GM19397 (cell line): ENCODE measurements at regions not wholly inside any gene's neighbourhood (a gene's known extent, or its start where the extent isn't known, plus 50 kb on each side); places are given as distances from the start of the nearest gene placed in this dataset.
"Not testable (repeated sequence)": the region's sequence is repeated elsewhere in the genome, so short reads cannot be mapped to it uniquely, and the experiment has no call there.

Experiments
- ATAC-seq: cut with Tn5 transposase; IDR thresholded peaks from one replicate; pipeline ENCODE4 v1.9.1; 2021; ENCODE audit warnings: mild to moderate bottlenecking, moderate library complexity; ENCODE audit not compliant: unreplicated experiment

DNA sequence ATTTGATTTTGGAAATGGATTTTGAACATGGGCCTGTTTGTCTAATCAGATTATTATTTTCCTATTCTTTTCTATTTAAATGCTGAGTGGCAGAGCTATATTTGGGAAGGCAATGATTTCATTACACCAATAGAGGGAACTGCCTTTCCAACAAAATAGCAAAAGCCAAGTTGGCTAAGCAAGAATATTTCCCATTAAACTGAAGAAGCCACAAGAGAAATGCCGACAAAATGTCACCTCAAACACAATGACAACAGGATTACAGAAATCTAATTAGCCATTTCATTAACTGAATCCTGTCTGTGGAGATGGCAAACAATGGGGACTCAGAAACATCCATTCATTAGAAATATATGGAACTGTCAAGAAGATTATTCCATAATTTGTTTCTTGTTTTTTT lies 1593.1 kb upstream of the RAG2 start:
- no peak for ATAC-seq

DNA sequence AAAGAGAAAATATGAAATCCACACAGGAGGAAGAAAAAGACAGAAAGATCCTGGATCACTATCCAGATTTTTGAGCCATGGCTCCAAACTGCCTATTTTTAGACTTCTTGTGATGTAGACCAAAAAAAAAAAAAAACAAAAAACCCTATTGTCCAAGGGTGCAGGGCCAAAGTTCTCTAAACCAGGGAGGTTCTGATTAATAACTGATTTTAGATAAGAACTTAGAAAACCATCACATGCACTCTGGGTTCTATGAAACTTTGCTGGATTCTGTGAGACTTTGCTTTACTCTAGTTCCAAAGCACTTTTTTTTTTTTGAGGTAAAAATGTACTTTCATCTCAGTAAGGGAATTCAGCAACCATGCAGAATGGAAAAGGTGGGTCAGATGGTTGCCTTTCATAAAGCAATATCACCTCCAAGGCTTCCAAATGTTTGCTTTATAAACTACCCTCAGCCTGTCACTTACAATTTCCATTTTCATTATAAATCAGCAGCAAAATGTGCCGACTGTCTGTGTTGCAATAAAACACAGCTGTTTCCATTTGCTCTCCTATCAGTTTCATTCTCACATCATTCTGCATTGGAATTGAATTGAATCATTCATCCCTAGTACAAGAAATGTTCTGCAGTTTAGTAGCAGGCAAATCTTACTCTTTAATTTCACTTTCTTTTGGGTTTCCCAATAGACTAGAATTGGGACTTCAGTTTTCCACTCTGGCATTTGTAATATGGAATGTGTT lies 1584.3 kb upstream of the RAG2 start:
- ATAC-seq: no peak

DNA sequence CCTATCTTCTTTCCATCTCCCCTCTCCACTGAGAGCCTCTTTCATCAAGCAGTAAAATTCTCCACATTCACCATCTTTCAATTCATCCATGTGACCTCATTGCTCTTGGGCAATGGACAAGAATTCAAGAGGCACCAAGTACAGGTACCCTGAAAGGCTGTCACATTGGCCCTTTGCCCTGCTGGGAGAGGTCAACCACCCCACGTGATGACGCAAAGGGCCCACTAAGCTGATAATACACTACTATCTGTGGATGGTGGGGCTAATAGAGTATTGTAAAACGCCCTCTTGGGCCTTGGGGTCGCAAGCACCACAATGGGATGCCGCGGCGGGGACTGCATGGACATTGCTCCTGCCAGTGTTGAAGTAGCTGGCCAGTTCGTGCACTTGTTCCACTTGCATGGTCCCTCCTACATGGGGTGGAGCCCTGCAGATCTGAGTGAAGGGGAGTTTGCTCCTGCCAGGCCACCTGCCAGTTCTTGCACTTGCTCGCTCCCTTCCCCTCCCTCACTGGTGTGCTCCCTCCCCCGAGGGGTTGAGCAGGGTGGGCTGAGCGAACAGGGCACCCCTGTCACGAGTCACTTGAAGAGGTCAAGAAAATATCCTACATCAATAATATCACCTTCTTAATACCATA lies 1578.8 kb upstream of the RAG2 start:
- no peak for ATAC-seq

DNA sequence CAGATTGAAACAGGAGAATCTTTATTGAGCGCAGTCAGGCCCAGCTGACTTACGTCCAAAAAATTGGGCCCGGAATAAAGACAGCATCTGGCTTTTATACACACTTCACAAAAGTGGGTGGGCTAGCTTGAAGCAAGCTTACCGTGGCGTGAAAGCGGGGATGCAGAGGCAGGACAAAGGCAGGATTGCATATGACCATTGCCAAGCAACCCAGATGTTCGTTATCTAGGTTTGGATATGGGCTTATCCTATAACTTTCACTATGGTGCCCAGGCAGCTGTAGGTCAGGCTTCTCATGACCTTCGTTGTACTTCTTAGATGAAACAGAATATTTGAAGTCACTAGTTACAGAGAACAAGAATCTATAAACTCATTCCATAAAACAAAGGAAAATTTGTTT lies 1575.6 kb upstream of the RAG2 start:
- ATAC-seq: no peak

DNA sequence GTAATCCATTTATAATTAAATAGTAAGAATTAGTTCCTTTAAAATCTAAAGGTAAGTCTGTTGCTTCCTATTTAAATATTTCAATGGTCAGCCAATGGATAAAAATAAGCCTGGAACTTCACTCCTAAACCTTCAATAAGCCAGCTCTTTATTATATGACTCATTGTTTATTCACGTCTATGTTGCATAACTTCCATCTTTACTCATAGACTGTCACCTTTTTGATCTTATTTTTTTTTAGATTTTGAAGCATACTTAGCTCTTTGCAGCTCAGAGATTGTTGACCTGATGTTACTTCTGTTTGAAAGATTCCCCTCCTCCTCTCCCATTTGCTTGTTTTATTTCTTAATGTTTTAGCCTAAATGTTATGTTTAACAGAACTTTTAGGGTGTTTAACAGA lies 1571.2 kb upstream of the RAG2 start:
- ATAC-seq: no peak

DNA sequence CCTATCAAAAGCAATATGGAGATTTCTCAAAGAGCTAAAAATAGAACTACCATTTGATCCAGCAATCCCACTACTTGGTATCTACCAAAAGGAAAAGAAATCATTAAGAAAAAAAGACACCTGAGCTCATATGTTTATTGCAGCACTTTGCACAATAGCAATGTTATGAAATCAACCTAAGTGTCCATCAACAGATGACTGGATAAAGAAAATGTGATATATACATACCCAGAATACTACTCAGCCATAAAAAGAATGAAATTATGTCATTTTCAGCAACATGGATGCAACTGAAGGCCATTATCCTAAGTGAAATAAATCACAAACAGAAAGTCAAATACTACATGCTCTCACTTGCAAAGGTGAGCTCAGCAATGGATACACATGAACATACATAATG lies 1565.5 kb upstream of the RAG2 start:
- no peak for ATAC-seq

DNA sequence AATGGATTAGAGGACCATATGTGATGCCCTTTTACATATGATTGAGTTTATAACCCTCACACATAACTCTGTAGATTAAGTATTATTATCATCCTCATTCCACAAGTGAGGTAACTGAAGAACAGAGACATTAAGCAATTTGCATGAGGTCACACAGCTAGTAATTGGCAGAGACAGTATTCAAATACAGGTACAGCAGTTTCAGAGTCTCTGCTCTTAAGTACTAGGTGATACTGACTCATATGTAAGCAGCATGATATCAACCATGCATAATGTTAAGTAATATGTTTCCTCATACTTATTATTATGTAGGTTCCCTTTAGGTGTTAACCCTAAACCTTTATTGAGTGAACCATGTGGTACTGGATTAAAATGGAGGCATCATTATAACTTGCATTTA lies 1562.4 kb upstream of the RAG2 start:
- no peak for ATAC-seq

DNA sequence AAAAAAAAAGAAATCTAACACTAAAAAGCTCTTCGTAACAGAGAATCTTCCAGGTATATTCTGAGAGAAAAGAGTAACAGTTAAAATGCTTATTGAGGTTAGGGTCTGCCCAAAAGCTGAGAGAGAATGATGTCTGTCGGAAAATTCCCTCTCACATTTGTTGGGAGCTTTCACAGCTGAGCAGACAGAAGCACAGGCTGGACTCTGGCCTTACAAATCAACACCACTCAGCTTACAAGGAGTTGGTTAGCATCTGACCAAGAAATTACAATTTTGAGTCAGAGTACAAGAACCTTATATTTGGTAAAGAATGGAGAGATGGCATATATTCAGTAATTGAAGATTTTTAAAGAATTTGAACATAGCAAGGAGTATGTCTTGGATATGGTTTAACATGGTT lies 1561.0 kb upstream of the RAG2 start:
- no peak for ATAC-seq

DNA sequence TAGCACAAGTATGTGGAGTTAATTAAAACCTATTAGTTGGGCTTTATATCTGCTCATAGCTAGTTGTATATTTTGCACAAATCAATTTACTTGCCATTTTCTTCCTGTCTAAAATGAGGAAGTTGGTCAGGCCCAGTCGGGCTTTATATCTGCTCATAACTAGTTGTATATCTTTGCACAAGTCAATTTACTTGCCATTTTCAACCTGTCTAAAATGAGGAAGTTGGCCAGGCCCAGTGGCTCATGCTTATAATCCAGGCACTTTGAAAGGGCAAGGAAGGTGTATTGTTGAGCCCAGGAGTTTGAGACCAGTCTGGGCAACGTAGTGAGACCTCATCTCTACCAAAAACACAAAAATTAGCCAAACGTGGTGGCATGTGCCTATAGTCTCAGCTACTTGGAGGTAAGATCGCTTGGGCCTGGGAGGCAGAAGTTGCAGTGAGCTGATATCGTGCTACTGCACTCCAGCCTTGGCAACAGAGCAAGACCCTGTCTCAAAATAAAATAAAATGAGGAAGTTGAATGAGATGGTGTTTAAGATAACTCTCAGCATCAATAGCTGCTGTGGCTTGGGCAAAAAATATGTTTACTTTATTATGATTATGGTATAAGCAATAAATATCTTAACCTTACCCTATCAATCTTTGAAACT lies 1558.6 kb upstream of the RAG2 start:
- no peak for ATAC-seq

DNA sequence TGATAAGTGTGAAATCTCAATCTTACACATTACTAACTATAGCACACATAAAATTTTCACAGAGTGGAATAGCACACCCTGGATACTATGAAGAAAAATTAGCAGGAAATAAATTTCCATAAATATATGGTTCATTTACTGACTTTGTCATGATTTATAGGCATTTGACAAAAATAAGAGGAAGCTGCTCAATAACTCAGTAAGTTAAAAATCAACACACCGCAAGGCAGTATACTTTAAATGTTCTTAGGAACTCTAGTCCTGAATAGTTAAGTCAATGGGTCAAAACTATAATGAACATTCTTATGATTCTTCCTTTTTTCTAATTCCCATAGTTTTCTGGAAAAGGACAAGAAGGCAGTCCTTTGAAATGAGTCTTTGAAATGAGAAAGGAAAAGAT lies 1557.8 kb upstream of the RAG2 start:
- no peak for ATAC-seq

DNA sequence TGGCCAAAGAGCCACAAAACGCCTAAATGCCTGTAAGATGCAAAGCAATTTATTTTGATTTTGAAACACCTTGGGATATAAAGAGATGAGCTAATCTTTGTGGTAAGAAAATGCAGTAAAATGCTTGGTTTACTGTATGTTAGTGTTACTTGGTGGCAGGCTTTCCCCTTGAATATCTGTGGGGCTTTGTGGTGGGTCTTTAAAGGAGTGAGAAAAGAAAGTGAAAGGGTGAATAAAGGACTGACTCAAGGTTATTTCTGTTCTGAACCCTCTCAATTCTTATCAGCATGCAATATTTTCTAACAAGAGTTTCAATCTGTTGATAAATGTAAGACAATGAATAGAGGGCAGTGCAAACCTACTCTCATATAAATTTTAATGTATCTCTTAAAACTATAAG lies 1555.9 kb upstream of the RAG2 start:
- no peak for ATAC-seq

DNA sequence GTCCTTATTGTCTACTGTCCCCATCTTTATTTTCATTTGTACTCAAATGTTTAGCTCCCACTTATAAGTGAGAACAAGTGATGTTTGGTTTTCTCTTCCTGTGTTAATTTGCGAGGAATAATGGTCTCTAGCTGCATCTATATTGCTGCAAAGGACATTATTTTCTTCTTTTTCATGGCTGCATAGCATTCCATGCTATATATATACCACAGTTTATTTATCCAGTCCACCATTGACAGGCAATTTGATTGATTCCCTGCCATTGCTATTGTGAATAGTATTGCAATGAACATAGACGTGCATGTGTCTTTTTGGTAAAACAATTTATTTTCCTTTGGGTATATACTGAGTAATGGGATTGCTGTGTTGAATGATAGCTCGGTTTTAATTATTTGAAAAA lies 1545.8 kb upstream of the RAG2 start:
- no peak for ATAC-seq

DNA sequence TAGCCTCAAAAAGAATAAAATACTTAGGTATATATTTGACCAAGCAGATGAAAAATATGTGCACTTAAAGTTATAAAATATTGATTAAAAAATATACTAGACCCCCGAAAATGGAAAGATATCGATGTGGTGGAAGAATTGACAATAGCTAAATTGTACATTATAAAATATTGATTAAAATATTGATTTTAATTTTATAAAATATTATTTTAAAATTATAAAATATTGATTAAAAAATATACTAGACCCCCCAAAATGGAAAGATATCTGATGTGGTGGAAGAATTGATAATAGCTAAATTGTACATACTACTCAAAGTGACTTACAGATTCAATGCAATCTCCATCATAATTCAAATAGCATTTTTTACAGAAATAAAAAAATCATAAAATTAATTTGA lies 1540.9 kb upstream of the RAG2 start:
- no peak for ATAC-seq

DNA sequence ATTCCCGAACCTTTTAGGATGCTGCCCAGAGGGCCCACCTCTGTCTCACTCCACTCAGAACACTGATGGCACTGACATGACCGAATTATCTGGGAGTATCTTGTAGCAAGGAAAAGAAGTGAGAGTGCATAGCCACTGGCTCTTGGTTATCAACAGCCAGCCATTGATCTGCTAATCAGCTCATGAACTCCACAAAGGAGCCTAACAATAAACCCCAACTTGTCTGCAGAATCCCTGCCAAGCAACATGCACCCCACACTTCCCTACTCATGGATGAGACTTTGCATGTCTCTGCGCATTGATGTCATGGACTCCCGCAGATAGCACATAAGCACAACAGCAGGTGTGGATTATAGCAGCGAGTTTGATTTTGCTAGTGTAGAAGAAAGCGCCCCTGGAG lies 1538.9 kb upstream of the RAG2 start:
- ATAC-seq: no peak

DNA sequence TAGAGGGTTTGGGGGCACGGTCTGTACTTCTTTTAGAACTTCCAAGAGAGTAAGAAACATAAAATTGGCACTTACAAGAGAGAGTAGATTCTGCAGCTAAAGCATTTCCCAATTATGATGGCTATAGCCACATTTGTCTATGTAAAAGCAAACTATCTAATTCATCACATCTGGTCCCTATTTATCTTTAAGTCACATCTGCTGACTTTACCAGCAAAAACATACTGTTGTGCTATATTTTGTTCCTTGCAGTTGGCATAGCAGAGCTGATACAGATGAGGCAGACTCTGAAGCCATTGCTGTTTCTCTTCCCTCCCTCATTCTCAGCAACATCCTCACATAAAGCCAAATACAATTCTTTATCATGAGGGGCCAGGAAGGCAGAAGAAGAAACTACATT lies 1533.5 kb upstream of the RAG2 start:
- ATAC-seq: no peak

DNA sequence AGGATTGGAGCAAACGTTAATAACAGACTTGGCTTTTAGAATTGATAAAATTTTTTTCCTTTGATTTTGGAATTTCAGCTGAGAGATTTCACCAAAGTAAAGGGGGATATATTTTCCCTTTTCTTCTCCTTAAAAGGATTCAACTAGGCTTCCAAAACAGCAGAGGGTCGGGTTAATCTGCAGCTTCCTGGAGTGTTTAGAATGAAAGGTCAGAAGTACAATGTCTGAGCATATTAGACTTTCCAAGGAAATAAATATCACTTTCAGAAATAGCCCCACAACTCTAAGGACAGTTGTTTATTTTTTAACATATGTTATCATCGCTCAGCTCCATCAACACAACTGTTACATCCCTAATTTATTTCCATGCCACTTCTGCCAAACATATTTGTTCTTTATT lies 1532.9 kb upstream of the RAG2 start:
- no peak for ATAC-seq

DNA sequence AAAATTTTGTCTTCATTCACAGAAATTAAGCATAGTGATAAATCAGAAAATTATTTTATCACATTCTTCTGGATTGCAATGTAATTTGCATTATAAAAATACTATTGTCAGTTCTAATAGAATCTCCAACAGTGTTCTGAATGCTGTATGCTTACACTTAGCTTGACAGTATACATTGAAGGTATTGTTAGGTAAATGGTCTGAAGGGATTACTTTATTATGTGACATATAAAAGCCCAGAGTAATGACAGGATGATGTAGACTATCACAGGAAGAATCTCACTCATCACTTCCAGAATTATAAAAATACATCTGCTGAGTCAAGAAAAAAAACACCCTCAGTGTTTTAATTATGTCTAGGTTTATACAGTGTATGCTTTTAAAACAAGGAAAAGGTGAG lies 1532.5 kb upstream of the RAG2 start:
- ATAC-seq: no peak

DNA sequence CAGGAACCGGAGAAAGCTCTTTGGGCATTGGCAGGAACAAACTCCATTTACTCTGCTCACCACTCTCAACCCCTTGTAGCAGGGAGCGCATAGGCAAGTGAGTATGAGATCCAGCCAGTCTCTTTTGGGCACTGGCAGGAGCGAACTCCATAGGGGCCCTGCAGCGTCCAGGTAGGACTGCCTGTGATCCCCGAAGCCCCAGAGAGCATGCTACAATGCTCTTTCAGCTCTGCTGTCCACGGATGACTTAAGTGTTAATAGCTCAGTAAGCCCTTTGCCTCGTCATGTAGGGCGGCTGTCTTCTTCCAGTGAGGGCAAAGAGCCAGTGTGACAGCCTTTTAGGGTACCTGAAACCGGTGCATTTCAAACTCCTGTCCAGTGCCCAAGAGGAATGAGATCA lies 1525.6 kb upstream of the RAG2 start:
- no peak for ATAC-seq

DNA sequence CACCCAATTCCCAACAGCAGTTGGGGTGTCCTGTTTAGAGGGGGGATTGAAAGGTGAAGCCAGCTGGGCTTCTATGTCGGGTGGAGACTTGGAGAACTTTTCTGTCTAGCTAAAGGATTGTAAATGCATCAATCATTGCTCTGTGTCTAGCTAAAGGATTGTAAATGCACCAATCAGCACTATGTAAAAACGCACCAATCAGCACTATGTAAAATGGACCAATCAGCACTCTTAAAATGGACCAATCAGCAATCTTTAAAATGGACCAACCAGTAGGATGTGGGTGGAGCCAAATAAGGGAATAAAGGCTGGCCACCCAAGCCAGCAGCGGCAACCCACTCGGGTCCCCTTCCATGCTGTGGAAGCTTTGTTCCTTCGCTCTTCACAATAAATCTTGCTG lies 1518.6 kb upstream of the RAG2 start:
- not testable (repeated sequence) for ATAC-seq

DNA sequence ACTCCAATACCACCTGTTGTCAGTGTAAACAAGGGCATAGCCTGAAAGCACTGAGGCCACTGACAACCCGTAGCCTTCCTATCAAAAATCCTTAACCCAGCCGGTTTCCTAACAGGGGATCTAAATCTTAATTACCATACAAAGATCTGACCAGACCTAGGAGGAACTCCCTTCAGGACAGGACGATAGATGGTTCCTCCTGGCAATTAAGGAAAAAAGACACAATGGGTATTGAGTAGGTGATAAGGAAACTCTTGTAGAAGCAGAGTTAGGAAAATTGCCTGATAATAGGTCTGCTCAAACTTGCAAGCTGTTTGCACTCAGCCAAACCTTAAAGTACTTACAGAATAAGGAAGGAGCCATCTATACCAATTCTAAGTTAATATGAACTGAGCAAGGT lies 1517.3 kb upstream of the RAG2 start:
- ATAC-seq: not testable (repeated sequence)

DNA sequence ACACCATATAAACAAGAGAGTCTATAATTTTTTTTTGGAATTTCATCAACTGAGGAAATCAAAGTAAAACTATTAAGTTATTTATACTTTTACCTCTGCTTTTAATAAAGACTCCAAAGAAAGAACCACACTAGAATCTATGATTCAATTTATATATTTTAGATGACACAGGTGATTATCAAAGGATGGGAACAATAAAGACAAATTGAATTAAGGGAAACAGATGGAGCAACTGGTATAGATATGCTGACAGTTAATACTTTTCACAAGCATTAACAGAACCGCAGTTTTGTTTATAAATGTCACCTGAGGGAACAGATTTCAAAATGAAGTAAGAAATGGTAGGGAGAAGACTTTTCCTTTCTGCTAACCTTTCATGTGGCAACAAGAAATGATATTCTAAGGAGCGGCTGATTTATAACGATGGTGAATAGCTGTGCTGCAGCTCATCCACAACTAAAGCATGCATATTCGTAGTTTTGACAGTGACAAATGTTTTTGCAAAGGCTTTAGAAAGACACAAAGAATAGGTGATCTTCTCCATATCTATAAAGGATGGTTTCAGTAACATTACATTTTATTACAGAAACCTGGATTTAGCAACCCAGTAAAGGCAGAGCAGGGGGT lies 1502.9 kb upstream of the RAG2 start:
- ATAC-seq: no peak

DNA sequence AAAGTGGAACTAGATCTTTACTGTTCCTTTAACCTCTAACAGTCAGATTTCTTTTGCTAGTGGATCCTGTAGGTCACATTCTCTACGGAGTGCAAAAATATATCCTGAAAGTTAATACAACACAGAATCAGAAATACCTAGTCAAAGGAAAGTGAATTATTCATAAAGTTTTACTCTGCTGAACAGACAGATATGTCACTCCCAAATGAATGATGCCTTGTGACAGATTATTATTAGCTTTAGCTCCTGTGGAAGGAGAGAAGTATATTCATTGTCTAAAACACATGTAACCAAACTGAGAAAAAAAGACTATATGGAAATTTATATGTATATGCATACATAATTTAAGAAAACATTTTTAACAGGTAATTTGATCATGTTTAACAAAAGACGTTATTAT lies 1497.2 kb upstream of the RAG2 start:
- no peak for ATAC-seq
